ENCODE measurements at regions not wholly inside any gene's neighbourhood (a gene's known extent, or its start where the extent isn't known, plus 50 kb on each side); places are given as distances from the start of the nearest gene placed in this dataset.
A peak's percentile ranks its signal among the peaks of the same experiment; 100 is the strongest.
"Not testable (repeated sequence)": the region's sequence is repeated elsewhere in the genome, so short reads cannot be mapped to it uniquely, and the experiment has no call there.

- DNase-seq (ENCODE audit: low read depth), result no peak
Observed at GRCh38 chr2:52327641-52328040, 1295.7 kb upstream of the NRXN1 start.

GRCh38 chr2:52314231-52314630, 1282.3 kb upstream of the NRXN1 start:
- DNase-seq (ENCODE audit: low read depth), result no peak

DNA sequence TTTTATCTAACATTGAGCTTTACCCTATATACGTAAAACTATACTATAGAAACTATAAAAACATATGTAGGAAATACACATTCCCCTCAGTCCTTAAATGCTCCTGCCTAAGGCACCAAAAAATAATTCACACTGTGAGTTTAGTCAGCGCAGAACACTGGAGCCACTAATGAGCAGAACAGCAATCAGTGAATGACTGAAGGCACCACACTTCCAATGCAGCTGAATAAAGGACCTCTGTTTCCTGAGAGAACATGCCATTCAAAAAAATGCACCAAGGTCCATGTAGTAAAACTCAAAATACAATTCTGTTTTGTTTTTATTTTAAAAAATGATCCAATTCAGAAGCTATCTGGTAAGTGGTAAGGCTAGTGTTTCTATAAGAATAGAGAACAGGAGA, 1280.6 kb upstream of the NRXN1 start:
- DNase-seq (ENCODE audit: low read depth), result no peak

DNA sequence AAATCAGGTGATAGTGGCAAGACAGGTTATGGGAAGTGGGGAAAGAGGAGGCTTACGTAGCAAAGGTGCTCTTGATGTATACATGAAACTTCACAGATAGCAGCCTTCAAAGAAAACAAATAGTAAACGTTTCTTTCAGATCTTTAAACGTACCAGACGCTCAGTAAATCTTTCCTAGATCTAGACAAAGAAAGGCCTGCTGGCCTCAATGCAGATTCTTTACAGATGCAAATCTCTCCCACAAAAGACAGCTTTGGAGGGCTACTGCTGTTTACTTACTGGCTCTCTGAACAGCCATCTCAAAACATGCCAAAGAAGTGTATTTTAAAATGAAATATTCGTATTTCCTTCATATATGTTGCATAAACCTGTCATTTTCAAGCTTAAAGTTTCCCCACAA, 1279.9 kb upstream of the NRXN1 start:
- DNase-seq (ENCODE audit: low read depth), result no peak

DNA sequence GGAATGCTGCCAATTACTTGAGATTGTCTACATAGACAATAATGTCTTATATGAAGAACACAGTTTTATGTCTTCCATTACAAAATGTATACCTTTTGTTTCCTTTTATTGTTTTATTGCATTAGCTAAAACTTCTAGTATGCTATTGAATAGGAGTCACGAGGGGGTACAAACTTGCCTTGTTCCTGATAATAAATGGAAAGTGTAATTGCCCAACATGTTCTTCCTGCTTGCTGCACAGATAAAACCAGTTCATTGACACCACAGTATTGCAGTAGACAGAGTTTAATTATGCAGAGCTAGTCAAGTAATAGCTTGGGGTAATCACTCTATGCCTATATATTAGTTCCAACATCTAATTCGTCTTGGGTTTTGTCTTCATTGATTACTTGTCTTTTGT, 1276.2 kb upstream of the NRXN1 start:
- DNase-seq (ENCODE audit: low read depth), result no peak

DNA sequence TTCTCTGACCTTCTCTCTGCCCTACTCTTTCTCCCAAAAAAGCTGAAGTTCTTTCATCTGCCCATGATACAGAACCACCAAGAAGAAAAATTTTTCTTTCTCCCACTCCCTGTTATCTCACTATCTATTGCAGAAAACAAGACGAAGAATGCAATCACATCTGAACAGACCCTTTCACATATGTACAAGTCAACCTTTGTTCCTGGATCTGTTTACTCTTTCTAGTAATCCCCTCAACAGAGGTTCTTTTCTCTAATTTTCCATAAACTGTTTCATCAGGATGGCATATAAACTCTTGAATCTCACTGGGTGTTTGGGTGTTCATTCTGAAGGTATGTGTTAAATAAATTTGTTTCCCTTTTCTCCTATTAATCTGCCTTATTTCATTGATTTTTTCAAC, 1262.7 kb upstream of the NRXN1 start:
- no peak for DNase-seq (ENCODE audit: low read depth)

- no peak for DNase-seq (ENCODE audit: low read depth)
Observed at GRCh38 chr2:52292801-52293200, 1260.9 kb upstream of the NRXN1 start.

DNA sequence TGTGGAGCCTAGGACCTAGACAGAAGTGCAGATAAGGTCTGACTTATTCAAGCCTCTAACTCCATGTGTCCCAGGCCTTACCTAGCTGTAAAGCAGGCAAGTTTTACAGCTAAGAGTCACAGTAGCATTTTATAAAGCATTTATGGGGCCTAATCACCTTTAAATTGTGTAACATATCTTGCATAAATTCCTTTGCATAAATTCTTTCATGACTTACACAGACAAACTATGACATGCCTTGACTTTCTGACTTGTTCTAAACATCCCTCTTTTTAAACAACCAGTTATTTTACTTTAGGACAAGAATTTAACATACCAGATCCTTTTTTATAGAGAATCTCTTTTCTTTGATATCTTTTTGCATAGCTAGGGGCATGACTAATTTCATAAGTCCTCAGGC, 1257.8 kb upstream of the NRXN1 start:
- no peak for DNase-seq (ENCODE audit: low read depth)

DNA sequence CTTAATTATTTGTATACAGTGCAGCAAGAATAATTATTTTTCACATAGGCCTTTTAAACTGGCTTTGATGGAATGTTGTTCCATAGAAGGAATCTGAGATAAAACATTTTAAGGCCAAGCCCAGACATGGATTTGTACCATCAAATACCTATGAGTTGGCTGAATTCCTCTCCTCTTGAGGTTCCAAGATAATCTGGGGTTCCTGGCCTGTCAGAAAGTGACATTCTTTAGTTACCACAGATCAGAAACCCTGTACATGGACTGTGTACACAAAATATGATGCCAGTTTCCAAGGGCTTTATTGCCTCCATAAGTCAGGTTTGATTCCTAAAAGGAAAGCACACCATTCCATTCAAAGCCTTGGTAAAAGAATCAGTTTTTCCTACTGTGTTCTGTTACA, 1256.7 kb upstream of the NRXN1 start:
- DNase-seq (ENCODE audit: low read depth), result no peak

DNA sequence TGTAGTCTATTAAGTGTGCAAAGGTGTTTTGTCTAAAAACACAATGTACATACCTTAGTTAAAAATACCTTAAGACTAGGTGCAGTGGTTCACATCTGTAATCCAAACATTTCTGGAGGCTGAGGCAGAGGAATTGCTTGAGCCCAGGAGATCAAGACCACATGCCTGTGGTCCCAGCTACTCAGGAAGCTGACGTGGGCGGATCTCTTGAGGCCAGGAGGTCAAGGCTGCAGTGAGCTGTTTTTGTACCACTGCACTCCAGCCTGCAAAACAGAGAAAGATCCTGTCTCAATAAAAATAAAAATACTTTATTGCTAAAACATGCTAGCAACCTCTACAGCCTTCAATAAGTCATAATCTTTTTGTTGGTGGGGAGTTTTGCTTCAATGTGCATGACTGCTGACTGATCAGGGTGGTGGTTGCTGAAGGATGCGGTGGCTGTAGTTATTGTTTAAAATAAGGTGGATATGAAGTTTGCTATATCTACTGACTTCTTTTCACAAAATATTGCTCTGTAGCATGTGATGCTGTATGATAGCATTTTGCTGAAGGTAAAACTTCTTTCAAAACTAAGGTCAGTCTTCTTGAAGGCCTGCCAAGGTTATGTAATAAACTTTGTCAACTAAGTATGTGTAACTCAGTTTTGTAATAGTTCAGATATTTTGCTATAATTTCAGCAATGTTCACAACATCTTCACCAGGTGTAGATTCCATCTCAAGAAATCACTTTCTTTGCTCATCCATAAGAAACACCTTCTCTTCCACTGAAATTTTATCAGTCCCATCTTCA, 1238.0 kb upstream of the NRXN1 start:
- peak; percentile 48 for DNase-seq (ENCODE audit: low read depth)

DNA sequence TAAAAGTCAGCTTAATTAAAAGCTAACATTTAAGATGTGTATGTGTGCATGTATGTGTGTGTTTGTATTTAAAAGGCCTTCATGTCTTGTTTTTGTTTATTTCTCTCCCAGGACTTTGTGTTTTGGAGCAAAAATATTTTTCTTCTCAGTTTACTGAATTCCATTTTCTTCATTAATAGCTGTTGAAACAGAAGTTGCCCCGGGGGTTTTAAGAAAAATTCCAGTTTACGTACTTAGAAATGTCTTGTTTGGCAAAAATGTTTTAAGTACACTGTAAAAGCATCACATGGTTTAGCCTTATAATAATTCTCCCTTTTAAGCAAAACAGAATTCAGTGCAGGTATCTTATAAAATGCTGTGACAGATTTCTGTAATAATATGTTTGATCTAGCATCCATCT, 1233.0 kb upstream of the NRXN1 start:
- no peak for DNase-seq (ENCODE audit: low read depth)

DNA sequence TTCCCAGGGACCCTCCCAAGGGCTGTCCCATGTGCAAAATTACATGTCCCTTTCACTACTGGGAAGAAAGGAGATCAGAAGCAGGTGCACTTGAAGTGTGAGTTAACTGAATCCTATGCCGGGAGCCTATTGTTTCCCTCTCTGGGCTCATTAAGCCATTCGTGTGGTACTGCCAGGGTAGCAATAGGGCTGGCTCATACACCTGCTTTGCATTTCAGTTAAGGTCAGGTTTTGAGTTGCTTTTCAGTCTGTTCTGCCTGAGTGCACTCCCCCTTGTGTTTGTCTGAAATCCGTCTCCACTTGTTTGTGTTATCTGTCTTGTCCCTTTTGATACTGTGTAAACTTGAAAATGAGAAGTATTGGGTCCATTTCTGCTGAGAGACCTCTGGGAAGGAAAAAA, 1232.6 kb upstream of the NRXN1 start:
- peak; percentile 2 for DNase-seq (ENCODE audit: low read depth)

DNA sequence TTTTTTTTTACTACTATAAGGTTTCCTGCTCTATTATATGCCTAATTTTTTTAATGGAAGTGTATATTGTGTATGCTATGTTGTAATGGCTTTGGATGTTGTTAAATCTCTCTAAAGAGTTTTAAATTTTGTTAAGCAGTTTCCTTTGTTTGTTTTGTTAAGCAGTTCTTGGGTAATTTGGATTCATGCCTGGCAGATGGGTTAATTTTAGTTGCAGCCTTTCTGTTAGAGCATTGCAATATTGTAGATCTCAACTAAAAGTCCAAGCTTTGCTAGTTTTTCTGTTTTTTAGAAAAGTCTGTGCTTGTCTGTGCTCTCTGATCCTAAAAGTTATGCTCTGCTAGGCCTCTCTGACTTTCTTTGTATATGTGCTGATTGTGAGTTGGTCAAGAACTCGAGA, 1229.0 kb upstream of the NRXN1 start:
- DNase-seq (ENCODE audit: low read depth), result no peak

- not testable (repeated sequence) for DNase-seq (ENCODE audit: low read depth)
Observed at GRCh38 chr2:52258967-52259366, 1227.0 kb upstream of the NRXN1 start.

- no peak for DNase-seq (ENCODE audit: low read depth)
Observed at GRCh38 chr2:52258038-52258437, 1226.1 kb upstream of the NRXN1 start.

- DNase-seq (ENCODE audit: low read depth), result no peak
Observed at GRCh38 chr2:52253416-52253980, 1221.6 kb upstream of the NRXN1 start.

DNA sequence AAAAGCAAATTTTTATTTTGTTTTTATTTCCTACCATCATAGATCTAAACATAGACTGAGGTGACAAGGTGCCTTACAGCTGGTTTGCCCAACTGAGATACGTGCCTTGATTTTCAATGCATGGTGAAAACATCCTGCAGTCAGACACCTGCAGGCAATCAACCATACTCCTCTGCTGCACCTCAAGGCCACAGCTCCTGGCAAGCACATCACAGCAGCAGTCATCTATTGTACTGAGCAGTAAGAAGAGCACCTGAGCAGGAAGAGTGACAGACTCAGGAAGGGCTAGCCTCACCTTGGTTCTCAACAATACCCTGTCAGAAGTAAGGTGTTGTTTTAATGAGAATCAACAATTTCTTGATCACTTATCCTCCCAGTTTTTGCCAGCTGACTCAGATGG, 1206.8 kb upstream of the NRXN1 start:
- DNase-seq (ENCODE audit: low read depth), result no peak

DNA sequence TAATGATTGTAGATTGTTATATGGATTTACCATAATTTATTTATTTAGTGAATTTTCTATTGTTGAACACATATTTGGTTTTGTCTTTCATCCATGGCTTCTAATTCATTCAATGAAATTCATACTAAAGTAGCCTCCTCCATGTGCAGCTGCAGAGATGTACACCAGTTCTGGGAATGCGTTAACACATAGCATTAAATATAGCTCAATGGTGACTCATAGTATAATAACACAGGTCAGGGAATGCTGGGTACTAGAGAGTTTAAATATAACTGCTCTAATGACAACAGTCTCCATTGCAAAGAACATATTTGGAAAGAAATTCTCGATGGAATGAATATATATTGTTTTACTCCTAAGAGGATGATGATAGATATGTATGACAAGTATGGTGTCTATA, 1190.2 kb upstream of the NRXN1 start:
- no peak for DNase-seq (ENCODE audit: low read depth)

- DNase-seq (ENCODE audit: low read depth), result peak; percentile 0
Observed at GRCh38 chr2:52220393-52220792, 1188.5 kb upstream of the NRXN1 start.

DNA sequence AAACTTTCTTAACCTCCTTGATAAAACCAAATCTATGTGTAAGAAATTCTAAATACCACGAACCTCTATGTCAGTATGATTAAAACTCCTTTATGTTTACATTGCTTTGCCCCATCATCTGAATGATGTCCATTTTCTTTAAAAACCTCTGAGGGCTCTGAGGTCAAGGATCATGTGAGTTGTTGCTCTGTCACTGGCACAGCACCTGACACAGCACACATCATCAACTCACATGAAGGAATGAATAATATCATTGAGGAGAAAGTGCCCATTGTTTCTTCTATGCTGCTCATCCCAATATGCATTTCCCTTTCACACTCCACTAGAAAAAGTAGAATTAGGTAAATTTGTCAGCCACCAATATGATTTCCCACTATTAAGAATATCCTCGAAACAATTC, 1178.7 kb upstream of the NRXN1 start:
- no peak for DNase-seq (ENCODE audit: low read depth)

- no peak for DNase-seq (ENCODE audit: low read depth)
Observed at GRCh38 chr2:52210161-52210560, 1178.2 kb upstream of the NRXN1 start.

DNA sequence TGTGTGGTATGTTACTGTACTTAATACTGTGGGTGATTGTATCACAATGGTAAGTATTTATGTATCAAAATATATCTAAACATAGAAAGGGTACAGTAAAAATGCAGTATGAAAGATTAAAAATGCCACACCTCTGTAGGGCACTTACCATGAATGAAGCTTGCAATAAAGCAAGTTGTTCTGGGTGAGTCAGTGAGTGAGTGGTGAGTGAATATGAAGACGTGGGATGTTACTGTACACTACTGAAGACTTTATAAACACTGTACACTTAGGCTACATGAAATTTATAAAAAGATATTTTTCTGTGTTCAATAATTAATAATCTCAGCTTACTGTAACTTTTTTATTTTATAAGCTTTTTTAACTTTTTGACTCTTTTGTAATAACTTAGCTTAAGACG, 1162.4 kb upstream of the NRXN1 start:
- DNase-seq (ENCODE audit: low read depth), result no peak

GRCh38 chr2:52193804-52194203, 1161.9 kb upstream of the NRXN1 start:
- DNase-seq (ENCODE audit: low read depth), result no peak

- DNase-seq (ENCODE audit: low read depth), result no peak
Observed at GRCh38 chr2:52192656-52193055, 1160.7 kb upstream of the NRXN1 start.
